Choroid plexus epithelial cell (primary cell): ENCODE measurements at regions not wholly inside any gene's neighbourhood (a gene's known extent, or its start where the extent isn't known, plus 50 kb on each side); places are given as distances from the start of the nearest gene placed in this dataset.
"Not testable (repeated sequence)": the region's sequence is repeated elsewhere in the genome, so short reads cannot be mapped to it uniquely, and the experiment has no call there.

ENCODE experiments used
- DNase-seq: peaks from one replicate; pipeline ENCODE4 v3.0.0-alpha.2; 2010; ENCODE audit warnings: low read depth
- H3K4me3 ChIP-seq: 2 replicates; pipeline ENCODE4 v1.5.1; 2011; ENCODE audit warnings: low read depth, mild to moderate bottlenecking, control low read depth, low read length, moderate library complexity
- CTCF ChIP-seq: conservative IDR thresholded peaks from 2 replicates; pipeline ENCODE4 v1.5.1; 2011; ENCODE audit warnings: low read depth, mild to moderate bottlenecking, control low read depth, inconsistent platforms, low read length, moderate library complexity

GRCh38 chr1:217977943-217978342, 307.1 kb upstream of the RRP15 start:
- no peak for DNase-seq
- H3K4me3 ChIP-seq, result no peak overlapping the region
- no peak for TF ChIP-seq CTCF

- no peak for TF ChIP-seq CTCF
- no peak for DNase-seq
Measured at GRCh38 chr1:217981430-217981829, 303.7 kb upstream of the RRP15 start.

GRCh38 chr1:217982331-217983050, 302.6 kb upstream of the RRP15 start:
- H3K4me3 ChIP-seq, result no peak overlapping the region
- no peak for DNase-seq
- no peak for TF ChIP-seq CTCF

More at GRCh38 chr1:217981430-217981829, 303.7 kb upstream of the RRP15 start:
- no peak overlapping the region for H3K4me3 ChIP-seq

- no peak overlapping the region for H3K4me3 ChIP-seq
- DNase-seq, result no peak
- TF ChIP-seq CTCF, result no peak
Measured at GRCh38 chr1:217983051-217983375, 302.1 kb upstream of the RRP15 start.

GRCh38 chr1:217985641-217986040, 299.5 kb upstream of the RRP15 start:
- TF ChIP-seq CTCF, result no peak
- no peak for DNase-seq
- no peak overlapping the region for H3K4me3 ChIP-seq

GRCh38 chr1:217989510-217989909, 295.6 kb upstream of the RRP15 start:
- no peak for TF ChIP-seq CTCF
- no peak for DNase-seq

GRCh38 chr1:217993439-217993838, 291.7 kb upstream of the RRP15 start:
- H3K4me3 ChIP-seq, result no peak overlapping the region
- DNase-seq, result no peak
- TF ChIP-seq CTCF, result no peak

More at GRCh38 chr1:217989510-217989909, 295.6 kb upstream of the RRP15 start:
- no peak overlapping the region for H3K4me3 ChIP-seq

GRCh38 chr1:218008296-218008695, 276.8 kb upstream of the RRP15 start:
- not testable (repeated sequence) for DNase-seq, H3K4me3 ChIP-seq

GRCh38 chr1:218015106-218015505, 270.0 kb upstream of the RRP15 start:
- not testable (repeated sequence) for DNase-seq

More at GRCh38 chr1:218015106-218015505, 270.0 kb upstream of the RRP15 start:
- not testable (repeated sequence) for H3K4me3 ChIP-seq
